Mammary epithelial cell (primary cell): ENCODE measurements at regions not wholly inside any gene's neighbourhood (a gene's known extent, or its start where the extent isn't known, plus 50 kb on each side); places are given as distances from the start of the nearest gene placed in this dataset.

Source experiments
- EZH2 ChIP-seq: IDR thresholded peaks from 2 replicates; pipeline ENCODE4 v1.6.1; 2012; ENCODE audit warnings: low read length, inconsistent platforms, borderline replicate concordance
- TF ChIP-seq, protein P1 (sequence below), 2 donors: IDR thresholded peaks in 1 of 2; conservative IDR thresholded peaks in 1 of 2; 2 replicates each; pipeline ENCODE4 v1.5.1; 2011 to 2012; ENCODE audit warnings: inconsistent platforms in 2 of 2, low read length in 2 of 2, mild to moderate bottlenecking in 2 of 2, control low read depth in 1 of 2, low read depth in 1 of 2; ENCODE audit not compliant: insufficient read depth in 1 of 2; ENCODE audit errors: extremely low read depth in 1 of 2

GRCh38 chr18:8554354-8554753 lies 54.9 kb upstream of the RAB12 start:
- TF ChIP-seq, protein P1, sequence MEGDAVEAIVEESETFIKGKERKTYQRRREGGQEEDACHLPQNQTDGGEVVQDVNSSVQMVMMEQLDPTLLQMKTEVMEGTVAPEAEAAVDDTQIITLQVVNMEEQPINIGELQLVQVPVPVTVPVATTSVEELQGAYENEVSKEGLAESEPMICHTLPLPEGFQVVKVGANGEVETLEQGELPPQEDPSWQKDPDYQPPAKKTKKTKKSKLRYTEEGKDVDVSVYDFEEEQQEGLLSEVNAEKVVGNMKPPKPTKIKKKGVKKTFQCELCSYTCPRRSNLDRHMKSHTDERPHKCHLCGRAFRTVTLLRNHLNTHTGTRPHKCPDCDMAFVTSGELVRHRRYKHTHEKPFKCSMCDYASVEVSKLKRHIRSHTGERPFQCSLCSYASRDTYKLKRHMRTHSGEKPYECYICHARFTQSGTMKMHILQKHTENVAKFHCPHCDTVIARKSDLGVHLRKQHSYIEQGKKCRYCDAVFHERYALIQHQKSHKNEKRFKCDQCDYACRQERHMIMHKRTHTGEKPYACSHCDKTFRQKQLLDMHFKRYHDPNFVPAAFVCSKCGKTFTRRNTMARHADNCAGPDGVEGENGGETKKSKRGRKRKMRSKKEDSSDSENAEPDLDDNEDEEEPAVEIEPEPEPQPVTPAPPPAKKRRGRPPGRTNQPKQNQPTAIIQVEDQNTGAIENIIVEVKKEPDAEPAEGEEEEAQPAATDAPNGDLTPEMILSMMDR (conservative IDR thresholded peaks at IDR 0.05 in 1 of 2, IDR thresholded peaks at IDR 0.05 in 1 of 2; ENCODE audit: extremely low read depth in 1 of 2, insufficient read depth in 1 of 2, low read depth in 1 of 2, low read length in 2 of 2), result no peak
- no peak for TF ChIP-seq EZH2
